Breast epithelium (tissue), 4 donors: ENCODE measurements at regions not wholly inside any gene's neighbourhood (a gene's known extent, or its start where the extent isn't known, plus 50 kb on each side); places are given as distances from the start of the nearest gene placed in this dataset.

Experiments used
- DNase-seq, 2 donors: peaks; one replicate each; pipeline ENCODE4 v3.0.0-alpha.2; 2019; ENCODE audit warnings: low spot score in 2 of 2
- H3K27ac ChIP-seq, 2 donors: fragments of 200-600 bp; sonication (generic) in 1 of 2; one replicate each; pipeline ENCODE4 v1.5.1; 2016 to 2019; ENCODE audit warnings: mild to moderate bottlenecking in 1 of 2
- H3K27me3 ChIP-seq, 2 donors: fragments of 200-600 bp; sonication (generic) in 1 of 2; one replicate each; pipeline versions ENCODE4 v1.5.1 to v1.6.0; 2017 to 2019; ENCODE audit warnings: control low read depth in 1 of 2, mild to moderate bottlenecking in 1 of 2
- H3K36me3 ChIP-seq: fragments of 200-600 bp; one replicate; pipeline ENCODE4 v1.5.1; 2019
- H3K4me1 ChIP-seq, 2 donors: fragments of 200-600 bp; sonication (generic); one replicate each; pipeline ENCODE4 v1.5.1; 2016 to 2019; ENCODE audit warnings: control low read depth in 1 of 2
- H3K4me3 ChIP-seq, 3 donors: fragments of 200-600 bp; sonication (generic); 1 replicate in 2 of 3; 2 replicates in 1 of 3; pipeline ENCODE4 v1.5.1; 2016 to 2019; ENCODE audit warnings: mild to moderate bottlenecking in 3 of 3, moderate library complexity in 2 of 3
- H3K9me3 ChIP-seq, 2 donors: fragments of 200-600 bp; sonication (generic) in 1 of 2; one replicate each; pipeline ENCODE4 v1.5.1; 2016 to 2019; ENCODE audit warnings: control low read depth in 1 of 2
- CTCF ChIP-seq, 3 donors: fragments of 450-650 bp; IDR thresholded peaks; one replicate each; pipeline ENCODE4 v1.5.1; 2016 to 2017; ENCODE audit warnings: antibody characterized with exemption in 3 of 3, mild to moderate bottlenecking in 3 of 3, moderate library complexity in 3 of 3
- POLR2A ChIP-seq: fragments of 450-650 bp; IDR thresholded peaks from one replicate; pipeline ENCODE4 v1.6.1; 2016; ENCODE audit warnings: antibody characterized with exemption, mild to moderate bottlenecking, moderate library complexity
- POLR2AphosphoS5 ChIP-seq, 3 donors: sonication (generic); formaldehyde crosslinking; IDR thresholded peaks; one replicate each; pipeline ENCODE4 v1.6.1; 2017; ENCODE audit warnings: antibody characterized with exemption in 3 of 3
- intact Hi-C: fragments of 100-400 bp; cut with DNase I; formaldehyde crosslinking; loops from one replicate; pipeline ENCODE4 v1.15.1; 2023; ENCODE audit warnings: low total_unique reads

- H3K9me3 ChIP-seq: no peaks in the 10 kb centered on the region
- no peak for DNase-seq
- H3K4me1 ChIP-seq: no peaks in the 10 kb centered on the region
- no peak overlapping the region for H3K27ac ChIP-seq
- intact Hi-C loops: no loop called here
- H3K36me3 ChIP-seq: no peaks in the 10 kb centered on the region
- no peaks in the 10 kb centered on the region for H3K27me3 ChIP-seq
- no peak overlapping the region for H3K4me3 ChIP-seq
- TF ChIP-seq POLR2AphosphoS5 (IDR thresholded peaks at IDR 0.05): no peak
- no peak for TF ChIP-seq CTCF (IDR thresholded peaks at IDR 0.05)
- no peak for TF ChIP-seq POLR2A
Measured at GRCh38 chr2:12034382-12034781, 287.9 kb downstream of the LPIN1 start.

GRCh38 chr2:12035029-12035720 is 288.7 kb downstream of the LPIN1 start:
- Histone ChIP-seq H3K27ac (no peak overlapping the region), H3K27me3 (no peaks in the 10 kb centered on the region), H3K4me3 (no peak overlapping the region), H3K36me3 (no peaks in the 10 kb centered on the region), H3K9me3 (no peaks in the 10 kb centered on the region), H3K4me1 (no peaks in the 10 kb centered on the region)
- intact Hi-C loops: no loop called here
- TF ChIP-seq CTCF (IDR thresholded peaks at IDR 0.05) (no peak), POLR2AphosphoS5 (IDR thresholded peaks at IDR 0.05) (no peak), POLR2A (no peak)
- no peak for DNase-seq

GRCh38 chr2:12035956-12036639 is 289.7 kb downstream of the LPIN1 start:
- Histone ChIP-seq H3K27ac (no peak overlapping the region), H3K4me3 (no peak overlapping the region), H3K27me3 (no peaks in the 10 kb centered on the region), H3K9me3 (no peaks in the 10 kb centered on the region), H3K4me1 (no peaks in the 10 kb centered on the region), H3K36me3 (no peaks in the 10 kb centered on the region)
- TF ChIP-seq POLR2A (no peak), CTCF (IDR thresholded peaks at IDR 0.05) (no peak), POLR2AphosphoS5 (IDR thresholded peaks at IDR 0.05) (no peak)
- DNase-seq: no peak
- intact Hi-C loops: no loop called here

GRCh38 chr2:12036640-12036983 is 290.2 kb downstream of the LPIN1 start:
- no peak for DNase-seq
- no peaks in the 10 kb centered on the region for H3K4me1 ChIP-seq
- no peak overlapping the region for H3K4me3 ChIP-seq
- H3K27ac ChIP-seq: no peak overlapping the region
- H3K27me3 ChIP-seq: no peaks in the 10 kb centered on the region
- TF ChIP-seq POLR2AphosphoS5 (IDR thresholded peaks at IDR 0.05) (no peak), CTCF (IDR thresholded peaks at IDR 0.05) (no peak), POLR2A (no peak)
- intact Hi-C loops: no loop called here
- no peaks in the 10 kb centered on the region for H3K36me3 ChIP-seq
- H3K9me3 ChIP-seq: no peaks in the 10 kb centered on the region

GRCh38 chr2:12037301-12037700 is 290.9 kb downstream of the LPIN1 start:
- Histone ChIP-seq H3K9me3 (no peaks in the 10 kb centered on the region), H3K4me3 (no peak overlapping the region), H3K27me3 (no peaks in the 10 kb centered on the region), H3K4me1 (no peaks in the 10 kb centered on the region), H3K27ac (no peak overlapping the region), H3K36me3 (no peaks in the 10 kb centered on the region)
- intact Hi-C loops: no loop called here
- DNase-seq: no peak
- no peak for TF ChIP-seq POLR2A
- no peak for TF ChIP-seq CTCF (IDR thresholded peaks at IDR 0.05)
- no peak for TF ChIP-seq POLR2AphosphoS5 (IDR thresholded peaks at IDR 0.05)
